GM18873 (cell line): ENCODE measurements at regions not wholly inside any gene's neighbourhood (a gene's known extent, or its start where the extent isn't known, plus 50 kb on each side); places are given as distances from the start of the nearest gene placed in this dataset.

Source experiments
- ATAC-seq: cut with Tn5 transposase; IDR thresholded peaks from one replicate; pipeline ENCODE4 v1.9.1; 2021; ENCODE audit warnings: mild to moderate bottlenecking, moderate library complexity, moderate number of reproducible peaks; ENCODE audit not compliant: unreplicated experiment, low FRiP score

- no peak for ATAC-seq
Measured at GRCh38 chr2:12180031-12180430, 433.6 kb downstream of the LPIN1 start.

GRCh38 chr2:12183032-12183645 lies 436.7 kb downstream of the LPIN1 start:
- no peak for ATAC-seq

- ATAC-seq: no peak
Measured at GRCh38 chr2:12192762-12193161, 446.3 kb downstream of the LPIN1 start.

DNA sequence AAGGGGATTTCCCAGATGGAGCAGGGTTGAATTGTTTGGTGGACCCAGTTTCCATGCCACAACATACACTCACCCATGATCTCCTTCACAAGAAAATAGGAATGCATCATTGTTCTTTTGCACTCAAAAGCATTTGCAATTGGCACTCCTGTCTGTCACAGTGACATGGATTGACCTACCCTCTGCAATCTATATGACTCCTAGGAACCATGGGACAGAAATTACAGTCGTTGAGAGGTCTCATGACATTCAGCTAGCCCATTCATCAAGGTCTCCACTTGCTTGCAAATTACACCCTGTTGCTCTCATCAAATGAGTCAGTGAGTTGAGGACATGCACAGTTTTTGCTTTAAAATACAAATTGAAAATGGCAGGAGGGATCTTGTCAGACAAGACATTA lies 448.5 kb downstream of the LPIN1 start:
- ATAC-seq: no peak

- no peak for ATAC-seq
Measured at GRCh38 chr2:12196495-12196894, 450.1 kb downstream of the LPIN1 start.

GRCh38 chr2:12197133-12197532 lies 450.7 kb downstream of the LPIN1 start:
- ATAC-seq: no peak

DNA sequence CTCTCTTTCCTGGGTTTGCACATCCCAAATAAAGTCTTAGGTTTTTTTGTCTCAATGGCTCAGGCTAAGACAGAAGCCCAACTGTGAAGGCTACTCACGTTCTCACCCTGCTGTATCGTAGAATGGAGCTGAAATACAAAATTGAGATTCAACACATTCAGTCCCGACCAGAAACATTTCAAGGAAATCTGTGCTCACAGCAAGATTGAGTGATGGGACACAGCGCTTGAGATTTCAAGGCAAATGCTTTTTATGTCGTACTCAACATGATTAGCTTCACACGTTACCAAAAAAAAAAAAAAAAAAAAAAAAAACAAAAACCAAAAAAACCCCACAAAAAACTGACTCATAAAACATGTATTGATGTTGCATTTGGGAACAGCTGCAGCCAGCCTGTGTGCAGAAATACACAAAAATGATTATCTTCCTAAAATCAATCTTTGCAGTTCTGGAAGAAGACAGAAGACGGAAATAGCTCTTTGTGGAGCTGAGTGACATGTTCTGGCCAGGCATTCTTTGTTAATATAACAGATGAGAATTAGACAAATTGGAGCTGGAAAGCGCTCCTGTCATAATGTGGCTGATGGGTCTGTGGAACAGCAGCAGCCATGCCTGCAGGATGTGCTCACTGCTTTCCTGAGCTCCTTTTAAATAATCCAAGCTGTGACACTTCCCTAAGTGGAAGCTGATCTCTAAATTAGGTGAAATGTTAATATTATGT lies 453.2 kb downstream of the LPIN1 start:
- ATAC-seq: no peak

DNA sequence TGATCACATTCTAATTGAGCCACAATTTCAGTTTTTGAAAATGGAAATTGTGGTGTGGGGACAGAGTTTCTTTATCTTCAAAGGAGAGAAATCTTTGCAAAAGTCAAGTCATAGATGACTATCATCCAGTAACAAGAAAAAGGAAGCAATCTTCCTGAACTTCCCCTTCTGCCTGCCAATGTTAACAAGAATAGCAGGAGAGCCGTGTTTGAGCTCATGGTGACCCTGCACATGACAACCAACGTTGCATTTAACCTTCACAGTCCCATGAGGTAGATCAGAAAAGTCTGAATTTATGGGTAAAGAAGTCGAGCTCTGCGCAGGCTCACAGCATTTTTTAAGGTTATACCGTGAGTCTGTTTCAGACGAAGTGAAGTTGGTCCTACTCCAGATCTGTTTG lies 454.9 kb downstream of the LPIN1 start:
- ATAC-seq: no peak

DNA sequence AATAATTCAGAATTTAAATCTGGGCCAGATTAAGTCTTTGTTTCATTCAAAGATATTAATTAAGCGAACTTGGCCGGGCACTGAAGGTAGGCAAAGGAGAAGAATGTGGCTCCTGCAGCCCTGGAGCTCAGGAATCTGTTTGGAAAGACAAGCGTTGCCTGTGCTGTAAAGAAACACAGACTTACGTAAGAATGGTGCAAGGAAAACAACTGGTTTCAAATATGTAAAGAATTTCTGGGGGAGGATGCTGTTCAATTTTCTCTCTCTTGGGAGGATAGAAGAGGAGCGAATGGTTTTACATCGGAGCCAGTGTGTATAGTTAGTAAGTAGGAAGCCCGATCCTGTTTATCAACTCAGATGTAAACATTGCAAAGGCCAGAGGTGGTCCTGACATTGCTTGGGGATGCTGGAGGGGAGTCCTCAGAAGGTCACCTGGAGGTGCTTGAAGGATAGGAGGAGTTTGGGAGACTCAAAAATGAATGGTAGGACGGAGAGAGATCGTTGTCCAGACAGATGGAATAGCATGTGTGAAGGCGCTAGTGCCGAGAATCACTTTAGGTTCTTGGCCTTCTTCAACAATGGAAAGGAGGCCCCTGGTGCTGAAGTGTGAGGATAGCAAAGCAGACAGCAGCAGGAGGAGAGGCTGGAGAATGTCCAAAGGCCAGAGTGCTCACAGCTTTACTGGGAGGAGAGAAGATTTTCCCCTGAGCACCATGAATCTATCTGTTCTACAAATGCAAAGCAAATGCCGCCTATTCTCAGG lies 456.1 kb downstream of the LPIN1 start:
- ATAC-seq: no peak

DNA sequence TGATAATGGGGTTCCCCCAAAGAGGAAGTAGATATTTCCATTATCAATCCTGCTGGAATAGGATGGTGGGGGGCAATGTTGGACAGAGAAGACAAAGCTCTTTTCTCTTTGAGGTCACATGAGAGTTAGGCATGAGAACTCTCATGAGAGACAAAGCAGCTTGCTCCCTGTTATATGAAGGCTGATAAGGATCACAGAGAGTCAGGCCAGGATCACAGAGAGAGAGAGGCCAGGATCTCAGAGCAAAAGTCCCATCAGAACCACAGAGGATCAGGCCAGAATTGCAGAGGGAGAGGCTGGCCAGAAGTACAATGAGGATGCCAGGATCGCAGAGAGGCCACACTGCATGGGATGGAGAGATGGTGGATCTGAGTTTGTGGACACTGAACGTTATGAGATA lies 457.1 kb downstream of the LPIN1 start:
- no peak for ATAC-seq

DNA sequence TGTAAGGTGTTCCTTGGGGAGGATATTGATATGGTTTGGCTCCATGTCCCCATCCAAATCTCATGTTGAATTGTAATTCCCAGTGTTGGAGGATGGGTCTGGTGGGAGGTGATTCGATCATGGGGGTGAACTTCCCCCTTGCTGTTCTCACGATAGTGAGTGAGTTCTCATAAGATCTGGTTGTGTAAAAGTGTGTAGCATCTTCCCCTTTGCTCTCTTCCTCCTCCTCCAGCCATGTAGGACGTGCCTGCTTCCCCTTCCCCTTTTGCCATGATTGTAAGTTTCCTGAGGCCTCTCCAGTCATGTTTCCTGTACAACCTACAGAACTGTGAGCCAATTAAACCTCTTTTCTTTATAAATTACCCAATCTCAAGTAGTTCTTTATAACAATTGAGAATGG lies 458.7 kb downstream of the LPIN1 start:
- ATAC-seq: no peak

DNA sequence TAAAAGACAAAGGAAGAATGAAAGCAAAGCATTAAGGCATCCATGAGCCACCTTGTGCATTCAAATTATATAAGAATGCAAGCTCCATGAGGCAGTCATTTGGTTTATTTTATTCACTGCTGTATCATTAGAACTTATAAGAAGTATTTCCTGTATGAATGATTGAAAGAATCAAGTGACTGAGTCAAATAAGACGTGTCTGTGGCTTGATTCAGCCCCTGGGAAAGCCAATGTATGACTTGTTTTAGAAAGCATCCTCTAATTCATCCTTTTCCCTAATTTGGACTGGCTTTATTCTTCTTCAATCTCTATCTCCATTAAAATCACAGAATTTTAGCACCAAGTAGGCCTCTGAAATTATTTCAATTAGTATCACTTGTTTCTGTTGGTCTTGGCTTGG lies 461.1 kb downstream of the LPIN1 start:
- ATAC-seq: no peak

DNA sequence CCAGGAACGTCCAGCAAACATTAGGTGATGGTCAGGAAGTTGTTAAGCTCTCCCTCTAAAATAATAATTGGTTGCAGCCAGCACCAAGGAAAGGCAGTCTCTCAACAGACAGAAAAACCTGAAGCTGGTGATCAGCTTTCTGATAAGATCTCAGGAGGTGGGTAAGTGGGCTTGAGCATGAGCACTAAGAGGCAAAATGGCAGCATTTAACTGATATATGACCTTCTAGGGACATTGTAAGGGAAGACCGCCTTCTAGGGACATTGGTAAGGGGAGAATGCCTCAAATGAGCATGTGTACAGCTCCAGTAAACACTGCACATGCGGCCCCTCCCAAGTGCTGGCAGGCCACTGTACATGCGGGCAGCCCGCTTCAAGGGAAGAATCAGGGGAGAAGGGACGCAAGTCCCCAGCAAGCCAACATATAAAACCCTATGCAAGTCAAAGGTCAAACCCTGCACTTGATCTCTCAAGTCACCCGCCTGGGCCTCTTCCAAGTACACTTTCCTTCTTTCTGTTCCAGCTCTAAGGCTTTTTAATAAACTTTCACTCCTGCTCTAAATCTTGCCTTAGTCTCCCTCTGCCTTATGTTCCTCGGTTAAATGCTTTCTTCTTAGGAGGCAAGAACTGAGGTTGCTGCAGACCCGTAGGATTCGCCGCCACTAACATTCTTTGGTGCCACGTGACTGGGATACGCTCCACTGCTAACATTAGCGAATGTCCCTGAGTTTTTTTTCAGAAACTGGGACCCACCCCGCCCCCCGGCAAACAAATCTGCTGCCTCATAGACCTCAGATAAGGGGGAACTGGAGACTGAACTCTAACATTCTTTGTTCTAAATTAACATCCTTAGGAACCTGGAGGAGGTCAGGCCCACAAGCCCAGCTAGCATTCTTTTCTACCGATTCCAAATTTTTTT lies 463.8 kb downstream of the LPIN1 start:
- ATAC-seq: no peak

DNA sequence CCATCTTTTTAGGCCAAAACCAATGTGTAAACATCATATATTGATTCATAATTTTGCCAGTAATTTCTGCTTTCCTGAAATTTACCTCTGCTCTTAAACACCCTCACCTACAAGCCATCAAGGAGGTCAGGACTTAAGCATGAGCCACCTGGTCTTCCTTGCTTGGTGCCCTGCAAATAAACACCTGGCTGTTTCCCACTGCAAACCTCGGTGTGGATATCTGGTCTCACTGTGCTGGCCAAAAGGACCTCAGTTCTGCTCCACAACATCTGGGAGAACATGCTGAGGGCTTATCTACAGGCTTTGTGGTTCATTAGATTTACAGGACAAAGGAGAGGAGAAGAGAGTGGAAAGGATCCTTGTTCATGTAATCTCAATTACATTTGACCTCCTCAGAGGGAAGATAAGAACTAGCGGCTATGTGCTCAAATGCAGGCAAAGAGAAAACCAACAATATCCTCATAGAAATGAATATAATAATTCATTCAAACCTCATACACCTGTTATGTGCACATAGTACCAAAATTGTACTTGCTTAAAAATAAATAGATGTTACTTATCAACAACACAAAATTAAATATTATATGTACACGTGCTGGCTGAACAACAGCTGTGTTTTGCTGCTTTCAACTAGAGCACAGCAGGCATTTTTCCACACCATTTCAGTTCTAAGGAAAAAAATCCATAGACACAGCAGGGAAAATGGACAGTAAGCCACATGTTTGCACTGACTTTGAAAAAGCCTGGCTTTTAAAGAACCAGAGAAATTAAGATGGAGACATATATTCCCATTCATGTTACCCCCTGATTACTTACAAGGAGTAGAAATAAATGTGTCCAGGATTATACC lies 465.1 kb downstream of the LPIN1 start:
- no peak for ATAC-seq

DNA sequence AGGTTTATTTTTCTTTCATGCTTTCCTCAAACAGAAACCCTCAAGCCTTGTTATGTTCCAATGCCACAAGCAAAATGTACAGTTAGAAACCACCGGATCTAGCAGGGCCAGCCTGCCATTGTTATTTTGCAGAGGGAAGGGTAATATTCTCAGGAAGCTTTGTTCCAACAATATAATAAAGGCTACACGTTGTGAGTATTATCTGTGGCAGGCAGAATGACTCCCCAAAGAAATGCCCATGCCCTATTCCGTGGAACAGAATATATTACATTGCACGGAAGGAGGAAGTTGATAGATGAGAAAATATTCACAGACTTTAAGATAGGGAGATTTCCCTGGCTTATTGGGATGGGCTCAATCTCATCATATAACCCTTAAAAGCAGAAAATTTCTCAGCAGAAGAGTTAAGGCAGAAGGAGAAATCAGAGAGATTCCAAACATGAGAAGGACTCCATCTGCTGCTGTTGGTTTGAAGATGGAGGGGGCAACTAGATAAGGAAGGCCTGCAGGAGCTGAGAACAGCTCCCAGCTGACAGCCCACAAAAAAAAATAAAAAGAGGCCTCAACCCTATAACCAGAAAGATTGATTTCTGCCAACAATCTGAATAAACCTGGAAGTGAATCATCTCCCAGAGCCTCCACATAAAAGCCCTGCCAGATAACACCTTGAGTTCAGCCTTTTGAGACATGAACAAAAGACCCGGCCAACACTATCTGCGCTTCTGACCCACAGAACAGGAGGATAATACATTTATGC lies 466.6 kb downstream of the LPIN1 start:
- ATAC-seq: no peak

GRCh38 chr2:12217175-12217574 lies 470.7 kb downstream of the LPIN1 start:
- no peak for ATAC-seq

DNA sequence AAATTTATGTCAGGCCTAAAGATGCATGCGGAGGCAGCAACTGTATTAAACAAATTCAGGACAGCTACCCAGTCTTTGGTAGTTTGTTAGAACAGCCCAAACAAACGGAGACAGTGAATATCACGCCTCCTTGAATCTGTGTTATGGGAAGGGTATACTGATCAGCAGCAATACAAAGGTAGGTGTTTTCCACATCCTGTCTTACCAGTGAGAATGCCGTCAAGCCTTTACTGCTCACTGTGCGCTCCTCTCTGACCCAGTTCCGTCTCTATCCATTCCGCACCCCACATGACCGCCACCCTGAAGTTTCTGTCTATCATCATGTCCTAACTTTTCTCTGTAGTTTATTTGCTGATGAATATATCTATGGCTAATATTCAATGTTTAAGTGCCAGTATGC lies 473.3 kb downstream of the LPIN1 start:
- ATAC-seq: no peak

- no peak for ATAC-seq
Measured at GRCh38 chr2:12221584-12221983, 475.2 kb downstream of the LPIN1 start.

- no peak for ATAC-seq
Measured at GRCh38 chr2:12222554-12222953, 476.1 kb downstream of the LPIN1 start.
